ENCODE measurements at regions not wholly inside any gene's neighbourhood (a gene's known extent, or its start where the extent isn't known, plus 50 kb on each side); places are given as distances from the start of the nearest gene placed in this dataset.
A peak's percentile ranks its signal among the peaks of the same experiment; 100 is the strongest.

GRCh38 chr18:44564922-44565321 lies 115.8 kb upstream of the SETBP1 start:
- Histone ChIP-seq H3K9me3 (replicated peaks in 1 of 2; ENCODE audit: control insufficient read depth in 2 of 2, insufficient read depth in 1 of 2, low read depth in 1 of 2, low read length in 2 of 2) (no peaks in the 10 kb centered on the region), H2BK120ac (ENCODE audit: low read depth, low read length) (no peak overlapping the region), H3K4me2 (ENCODE audit: insufficient read depth, low read length, poor library complexity, severe bottlenecking) (no peak overlapping the region), H3K27ac (replicated peaks; ENCODE audit: low read length) (no peak overlapping the region), H3K4me3 (ENCODE audit: low read length in 2 of 2) (no peak overlapping the region), H3K4ac (ENCODE audit: low read length) (no peak overlapping the region), H3K4me1 (ENCODE audit: control insufficient read depth in 2 of 2, insufficient read depth in 1 of 2, low read depth in 1 of 2, low read length in 2 of 2) (no peaks in the 10 kb centered on the region), H2AFZ (ENCODE audit: low read length) (peak overlapping the region; percentile 10), H3K36me3 (replicated peaks in 1 of 2; ENCODE audit: control insufficient read depth in 2 of 2, insufficient read depth in 2 of 2, low read length in 2 of 2) (no peaks in the 10 kb centered on the region), H2AK5ac (ENCODE audit: low read depth, low read length) (no peak overlapping the region), H3K27me3 (ENCODE audit: control insufficient read depth in 3 of 3, insufficient read depth in 3 of 3, low read depth in 1 of 3, low read length in 3 of 3) (no peaks in the 10 kb centered on the region), H2BK5ac (ENCODE audit: low read length) (no peak overlapping the region), H3K23ac (ENCODE audit: low read depth, low read length, poor library complexity) (no peak overlapping the region), H2BK12ac (ENCODE audit: low read length) (no peak overlapping the region), H2BK15ac (ENCODE audit: low read length) (no peak overlapping the region), H3K14ac (ENCODE audit: low read length) (no peak overlapping the region), H3K9ac (ENCODE audit: low read depth, low read length, poor library complexity) (no peak overlapping the region), H3K18ac (ENCODE audit: low read length) (no peak overlapping the region), H4K91ac (ENCODE audit: low read depth, low read length, poor library complexity) (no peak overlapping the region), H3K79me1 (ENCODE audit: low read depth, low read length) (no peaks in the 10 kb centered on the region), H4K8ac (ENCODE audit: low read depth, low read length) (no peak overlapping the region)
- no peak for DNase-seq (ENCODE audit: low spot score)

GRCh38 chr18:44568342-44568741 lies 112.3 kb upstream of the SETBP1 start:
- Histone ChIP-seq H3K36me3 (replicated peaks in 1 of 2; ENCODE audit: control insufficient read depth in 2 of 2, insufficient read depth in 2 of 2, low read length in 2 of 2) (no peaks in the 10 kb centered on the region), H3K9ac (ENCODE audit: low read depth, low read length, poor library complexity) (no peak overlapping the region), H4K91ac (ENCODE audit: low read depth, low read length, poor library complexity) (no peak overlapping the region), H2AK5ac (ENCODE audit: low read depth, low read length) (no peak overlapping the region), H3K4me3 (ENCODE audit: low read length in 2 of 2) (no peak overlapping the region), H4K8ac (ENCODE audit: low read depth, low read length) (no peak overlapping the region), H3K4me1 (ENCODE audit: control insufficient read depth in 2 of 2, insufficient read depth in 1 of 2, low read depth in 1 of 2, low read length in 2 of 2) (no peaks in the 10 kb centered on the region), H3K14ac (ENCODE audit: low read length) (no peak overlapping the region), H2AFZ (ENCODE audit: low read length) (no peak overlapping the region), H2BK5ac (ENCODE audit: low read length) (no peak overlapping the region), H2BK12ac (ENCODE audit: low read length) (no peak overlapping the region), H3K9me3 (replicated peaks in 1 of 2; ENCODE audit: control insufficient read depth in 2 of 2, insufficient read depth in 1 of 2, low read depth in 1 of 2, low read length in 2 of 2) (no peaks in the 10 kb centered on the region), H3K18ac (ENCODE audit: low read length) (no peak overlapping the region), H2BK15ac (ENCODE audit: low read length) (no peak overlapping the region), H3K4me2 (ENCODE audit: insufficient read depth, low read length, poor library complexity, severe bottlenecking) (no peak overlapping the region), H3K23ac (ENCODE audit: low read depth, low read length, poor library complexity) (no peak overlapping the region), H3K79me1 (ENCODE audit: low read depth, low read length) (no peaks in the 10 kb centered on the region), H3K4ac (ENCODE audit: low read length) (no peak overlapping the region), H2BK120ac (ENCODE audit: low read depth, low read length) (no peak overlapping the region), H3K27ac (replicated peaks; ENCODE audit: low read length) (no peak overlapping the region), H3K27me3 (ENCODE audit: control insufficient read depth in 3 of 3, insufficient read depth in 3 of 3, low read depth in 1 of 3, low read length in 3 of 3) (no peaks in the 10 kb centered on the region)
- DNase-seq (ENCODE audit: low spot score): no peak
- no CpG with 5 or more reads among the region's 2 CpGs for WGBS, 2 donors (ENCODE audit: extremely low coverage in 2 of 2, insufficient read length in 2 of 2, insufficient replicate concordance in 1 of 2)

DNA sequence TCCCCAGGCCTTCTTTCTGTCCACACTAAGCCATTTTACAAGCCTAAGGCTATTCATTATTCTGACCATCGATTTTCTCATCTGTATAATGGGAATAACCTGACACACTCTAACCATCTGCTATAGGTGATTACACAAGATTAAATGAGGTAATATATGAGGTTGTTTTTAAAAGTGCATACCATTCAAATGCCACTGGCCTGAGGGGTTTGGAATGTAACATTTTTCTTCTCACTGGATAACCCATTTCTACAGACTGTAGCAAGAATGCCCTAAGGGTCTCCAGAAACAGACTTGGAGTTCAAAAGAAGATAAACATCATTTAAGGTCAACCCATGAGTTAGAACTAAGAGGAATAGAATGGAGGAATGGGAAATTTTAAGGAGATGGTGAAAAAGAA lies 111.7 kb upstream of the SETBP1 start:
- Histone ChIP-seq H4K91ac (ENCODE audit: low read depth, low read length, poor library complexity) (no peak overlapping the region), H2BK5ac (ENCODE audit: low read length) (no peak overlapping the region), H2BK12ac (ENCODE audit: low read length) (no peak overlapping the region), H3K4me3 (ENCODE audit: low read length in 2 of 2) (no peak overlapping the region), H3K27ac (replicated peaks; ENCODE audit: low read length) (no peak overlapping the region), H3K4ac (ENCODE audit: low read length) (no peak overlapping the region), H2BK120ac (ENCODE audit: low read depth, low read length) (no peak overlapping the region), H3K14ac (ENCODE audit: low read length) (no peak overlapping the region), H3K4me1 (ENCODE audit: control insufficient read depth in 2 of 2, insufficient read depth in 1 of 2, low read depth in 1 of 2, low read length in 2 of 2) (no peaks in the 10 kb centered on the region), H3K18ac (ENCODE audit: low read length) (no peak overlapping the region), H3K36me3 (replicated peaks in 1 of 2; ENCODE audit: control insufficient read depth in 2 of 2, insufficient read depth in 2 of 2, low read length in 2 of 2) (no peaks in the 10 kb centered on the region), H4K8ac (ENCODE audit: low read depth, low read length) (no peak overlapping the region), H3K23ac (ENCODE audit: low read depth, low read length, poor library complexity) (no peak overlapping the region), H3K9me3 (replicated peaks in 1 of 2; ENCODE audit: control insufficient read depth in 2 of 2, insufficient read depth in 1 of 2, low read depth in 1 of 2, low read length in 2 of 2) (no peaks in the 10 kb centered on the region), H2BK15ac (ENCODE audit: low read length) (no peak overlapping the region), H3K27me3 (ENCODE audit: control insufficient read depth in 3 of 3, insufficient read depth in 3 of 3, low read depth in 1 of 3, low read length in 3 of 3) (no peaks in the 10 kb centered on the region), H2AFZ (ENCODE audit: low read length) (no peak overlapping the region), H3K79me1 (ENCODE audit: low read depth, low read length) (no peaks in the 10 kb centered on the region), H3K4me2 (ENCODE audit: insufficient read depth, low read length, poor library complexity, severe bottlenecking) (no peak overlapping the region), H2AK5ac (ENCODE audit: low read depth, low read length) (no peak overlapping the region), H3K9ac (ENCODE audit: low read depth, low read length, poor library complexity) (no peak overlapping the region)
- no peak for DNase-seq (ENCODE audit: low spot score)
- no CpG with 5 or more reads among the region's 1 CpG for WGBS, 2 donors (ENCODE audit: extremely low coverage in 2 of 2, insufficient read length in 2 of 2, insufficient replicate concordance in 1 of 2)

DNA sequence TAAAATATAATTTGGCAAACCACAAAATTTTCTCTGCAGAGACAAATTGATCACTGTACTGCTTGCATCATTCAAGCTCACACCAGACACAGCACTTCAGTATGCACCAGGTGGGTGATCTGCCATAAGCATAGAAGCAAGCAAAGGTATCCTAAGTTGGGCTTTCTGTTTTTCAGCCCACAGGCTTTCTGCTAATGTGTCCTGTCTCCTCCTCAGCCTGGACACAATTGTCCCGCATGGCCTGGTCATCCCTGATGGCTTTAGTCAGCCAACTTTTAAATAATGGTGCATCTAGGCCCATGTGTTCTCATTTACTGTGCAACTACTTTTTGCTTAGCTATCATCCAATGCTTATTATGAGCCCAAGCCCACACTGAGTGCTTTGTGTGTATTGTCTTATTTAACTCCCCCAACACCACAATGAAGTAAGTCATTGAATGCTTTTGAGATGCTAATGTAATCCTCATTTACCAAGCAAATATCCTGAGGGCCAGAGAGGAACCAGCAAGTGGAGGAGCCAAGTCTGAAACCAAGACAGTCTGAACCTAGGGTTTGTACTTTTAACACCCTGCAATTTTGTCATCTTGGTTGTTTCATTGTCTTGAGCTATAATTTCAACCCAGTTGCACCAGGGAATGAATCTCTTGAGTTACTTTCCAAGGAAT lies 111.2 kb upstream of the SETBP1 start:
- H2AFZ ChIP-seq (ENCODE audit: low read length): no peak overlapping the region
- no CpG with 5 or more reads among the region's 1 CpG for WGBS, 2 donors (ENCODE audit: extremely low coverage in 2 of 2, insufficient read length in 2 of 2, insufficient replicate concordance in 1 of 2)
- no peaks in the 10 kb centered on the region for H3K36me3 ChIP-seq (replicated peaks in 1 of 2; ENCODE audit: control insufficient read depth in 2 of 2, insufficient read depth in 2 of 2, low read length in 2 of 2)
- H3K23ac ChIP-seq (ENCODE audit: low read depth, low read length, poor library complexity): no peak overlapping the region
- no peak overlapping the region for H2BK12ac ChIP-seq (ENCODE audit: low read length)
- no peak overlapping the region for H3K14ac ChIP-seq (ENCODE audit: low read length)
- H3K4me1 ChIP-seq (ENCODE audit: control insufficient read depth in 2 of 2, insufficient read depth in 1 of 2, low read depth in 1 of 2, low read length in 2 of 2): no peaks in the 10 kb centered on the region
- no peak overlapping the region for H3K4me3 ChIP-seq (ENCODE audit: low read length in 2 of 2)
- no peak overlapping the region for H3K9ac ChIP-seq (ENCODE audit: low read depth, low read length, poor library complexity)
- H2BK5ac ChIP-seq (ENCODE audit: low read length): no peak overlapping the region
- no peak overlapping the region for H3K4ac ChIP-seq (ENCODE audit: low read length)
- no peak overlapping the region for H3K18ac ChIP-seq (ENCODE audit: low read length)
- H4K91ac ChIP-seq (ENCODE audit: low read depth, low read length, poor library complexity): no peak overlapping the region
- no peaks in the 10 kb centered on the region for H3K9me3 ChIP-seq (replicated peaks in 1 of 2; ENCODE audit: control insufficient read depth in 2 of 2, insufficient read depth in 1 of 2, low read depth in 1 of 2, low read length in 2 of 2)
- no peak overlapping the region for H2BK120ac ChIP-seq (ENCODE audit: low read depth, low read length)
- H3K4me2 ChIP-seq (ENCODE audit: insufficient read depth, low read length, poor library complexity, severe bottlenecking): no peak overlapping the region
- H3K79me1 ChIP-seq (ENCODE audit: low read depth, low read length): no peaks in the 10 kb centered on the region
- no peaks in the 10 kb centered on the region for H3K27me3 ChIP-seq (ENCODE audit: control insufficient read depth in 3 of 3, insufficient read depth in 3 of 3, low read depth in 1 of 3, low read length in 3 of 3)
- H2AK5ac ChIP-seq (ENCODE audit: low read depth, low read length): no peak overlapping the region
- no peak overlapping the region for H4K8ac ChIP-seq (ENCODE audit: low read depth, low read length)
- no peak for DNase-seq (ENCODE audit: low spot score)
- no peak overlapping the region for H2BK15ac ChIP-seq (ENCODE audit: low read length)
- no peak overlapping the region for H3K27ac ChIP-seq (replicated peaks; ENCODE audit: low read length)
